Mammary epithelial cell (primary cell): ENCODE measurements at regions not wholly inside any gene's neighbourhood (a gene's known extent, or its start where the extent isn't known, plus 50 kb on each side); places are given as distances from the start of the nearest gene placed in this dataset.

Experiments used
- CTCF ChIP-seq, 2 donors: IDR thresholded peaks in 1 of 2; conservative IDR thresholded peaks in 1 of 2; 2 replicates each; pipeline ENCODE4 v1.5.1; 2011 to 2012; ENCODE audit warnings: inconsistent platforms in 2 of 2, low read length in 2 of 2, mild to moderate bottlenecking in 2 of 2, control low read depth in 1 of 2, low read depth in 1 of 2; ENCODE audit not compliant: insufficient read depth in 1 of 2; ENCODE audit errors: extremely low read depth in 1 of 2
- EZH2 ChIP-seq: IDR thresholded peaks from 2 replicates; pipeline ENCODE4 v1.6.1; 2012; ENCODE audit warnings: low read length, inconsistent platforms, borderline replicate concordance

GRCh38 chr1:38402230-38402815 is 355.7 kb upstream of the POU3F1 start:
- TF ChIP-seq CTCF (conservative IDR thresholded peaks at IDR 0.05 in 1 of 2, IDR thresholded peaks at IDR 0.05 in 1 of 2; ENCODE audit: extremely low read depth in 1 of 2, insufficient read depth in 1 of 2, low read depth in 1 of 2, low read length in 2 of 2): no peak
- no peak for TF ChIP-seq EZH2
